CD4-positive, CD25-positive, alpha-beta regulatory T cell (primary cell): ENCODE measurements at regions not wholly inside any gene's neighbourhood (a gene's known extent, or its start where the extent isn't known, plus 50 kb on each side); places are given as distances from the start of the nearest gene placed in this dataset.

Source experiments
- ATAC-seq, 2 donors: fragments of 150-1000 bp; cut with Tn5 transposase; one replicate each; pipeline ENCODE4 v1.10.0; 2021; ENCODE audit warnings: low read depth in 2 of 2, moderate number of reproducible peaks in 2 of 2, moderate library complexity in 1 of 2
- DNase-seq, 3 donors: peaks; one replicate each; pipeline versions ENCODE4 v3.0.0 to v3.0.0-alpha.2; 2012 to 2022; ENCODE audit warnings: mixed read lengths in 1 of 3
- H3K27ac ChIP-seq: one replicate; pipeline ENCODE4 v1.7.0; 2013; ENCODE audit warnings: mild to moderate bottlenecking, low read length; ENCODE audit not compliant: insufficient read depth, poor library complexity, severe bottlenecking
- H3K27me3 ChIP-seq: one replicate; pipeline ENCODE4 v1.7.0; 2013; ENCODE audit warnings: low read length; ENCODE audit not compliant: control insufficient read depth, insufficient read depth
- H3K36me3 ChIP-seq: one replicate; pipeline ENCODE4 v1.7.0; 2013; ENCODE audit warnings: mild to moderate bottlenecking, low read length, moderate library complexity; ENCODE audit not compliant: control insufficient read depth, insufficient read depth
- H3K4me1 ChIP-seq: 2 replicates; pipeline ENCODE4 v1.7.0; 2013; ENCODE audit warnings: mild to moderate bottlenecking, low read length; ENCODE audit not compliant: insufficient read depth, control insufficient read depth, poor library complexity, severe bottlenecking
- H3K4me3 ChIP-seq: one replicate; pipeline ENCODE4 v1.7.0; 2013; ENCODE audit warnings: low read depth, mild to moderate bottlenecking, low read length, moderate library complexity
- H3K9me3 ChIP-seq, 2 experiments: 1 replicate in 1 of 2; 2 replicates in 1 of 2; pipeline ENCODE4 v1.7.0; 2013; ENCODE audit warnings: low read length in 2 of 2, mild to moderate bottlenecking in 1 of 2, moderate library complexity in 1 of 2; ENCODE audit not compliant: control insufficient read depth in 2 of 2
- H3K27ac Mint-ChIP-seq, 3 donors: one replicate each; pipeline ENCODE4 v1.8.0; 2020 to 2022; ENCODE audit warnings: mild to moderate bottlenecking in 3 of 3, mixed read lengths in 3 of 3, moderate library complexity in 2 of 3
- H3K27me3 Mint-ChIP-seq: one replicate; pipeline ENCODE4 v1.8.0; 2022; ENCODE audit warnings: mild to moderate bottlenecking, mixed read lengths
- H3K36me3 Mint-ChIP-seq: one replicate; pipeline ENCODE4 v1.8.0; 2020; ENCODE audit warnings: mixed read lengths
- H3K4me1 Mint-ChIP-seq, 4 donors: one replicate each; pipeline ENCODE4 v1.8.0; 2020 to 2022; ENCODE audit warnings: mixed read lengths in 4 of 4, mild to moderate bottlenecking in 1 of 4
- H3K4me3 Mint-ChIP-seq, 4 donors: one replicate each; pipeline ENCODE4 v1.8.0; 2020 to 2022; ENCODE audit warnings: mild to moderate bottlenecking in 4 of 4, mixed read lengths in 4 of 4, moderate library complexity in 3 of 4
- H3K9me3 Mint-ChIP-seq, 7 donors: one replicate each; pipeline ENCODE4 v1.8.0; 2020 to 2022; ENCODE audit warnings: mixed read lengths in 7 of 7, mild to moderate bottlenecking in 3 of 7, moderate library complexity in 2 of 7

GRCh38 chr1:78715181-78715661 lies 65.6 kb downstream of the IFI44 start:
- Mint-ChIP-seq H3K27me3 (no peaks in the 10 kb centered on the region), H3K36me3 (no peaks in the 10 kb centered on the region), H3K9me3 (peaks cover 0 to 1% (median 0%) of the 10 kb centered on the region in 7 donors), H3K4me3 (no peak overlapping the region), H3K27ac (no peak overlapping the region), H3K4me1 (no peaks in the 10 kb centered on the region)
- Histone ChIP-seq H3K27me3 (no peaks in the 10 kb centered on the region), H3K4me3 (no peak overlapping the region), H3K27ac (no peak overlapping the region), H3K36me3 (no peaks in the 10 kb centered on the region), H3K9me3 (no peaks in the 10 kb centered on the region), H3K4me1 (no peaks in the 10 kb centered on the region)
- DNase-seq (no peak), ATAC-seq (no peak)

GRCh38 chr1:78716186-78716585 lies 66.6 kb downstream of the IFI44 start:
- H3K36me3 Mint-ChIP-seq = no peaks in the 10 kb centered on the region
- H3K4me1 Mint-ChIP-seq = no peaks in the 10 kb centered on the region
- H3K9me3 Mint-ChIP-seq = peaks cover 0 to 1% (median 0%) of the 10 kb centered on the region in 7 donors
- H3K27me3 Mint-ChIP-seq = no peaks in the 10 kb centered on the region
- Histone ChIP-seq H3K4me3 (no peak overlapping the region), H3K27ac (no peak overlapping the region), H3K4me1 (no peaks in the 10 kb centered on the region), H3K27me3 (no peaks in the 10 kb centered on the region), H3K36me3 (no peaks in the 10 kb centered on the region), H3K9me3 (no peaks in the 10 kb centered on the region)
- DNase-seq (no peak), ATAC-seq (no peak)
- H3K27ac Mint-ChIP-seq = no peak overlapping the region
- H3K4me3 Mint-ChIP-seq = no peak overlapping the region

GRCh38 chr1:78718566-78718965 lies 68.9 kb downstream of the IFI44 start:
- Mint-ChIP-seq H3K4me3 (no peak overlapping the region), H3K27me3 (no peaks in the 10 kb centered on the region), H3K9me3 (peaks cover 0 to 1% (median 0%) of the 10 kb centered on the region in 7 donors), H3K27ac (no peak overlapping the region), H3K36me3 (no peaks in the 10 kb centered on the region), H3K4me1 (no peaks in the 10 kb centered on the region)
- ATAC-seq (no peak), DNase-seq (no peak)
- no peaks in the 10 kb centered on the region for H3K4me1 ChIP-seq
- no peaks in the 10 kb centered on the region for H3K27me3 ChIP-seq
- H3K4me3 ChIP-seq = no peak overlapping the region
- H3K36me3 ChIP-seq = no peaks in the 10 kb centered on the region
- no peaks in the 10 kb centered on the region for H3K9me3 ChIP-seq
- H3K27ac ChIP-seq = no peak overlapping the region

GRCh38 chr1:78721136-78721535 lies 71.5 kb downstream of the IFI44 start:
- Mint-ChIP-seq H3K4me1 (no peaks in the 10 kb centered on the region), H3K4me3 (no peak overlapping the region), H3K9me3 (peaks cover 0 to 1% (median 0%) of the 10 kb centered on the region in 7 donors), H3K27ac (no peak overlapping the region), H3K36me3 (no peaks in the 10 kb centered on the region), H3K27me3 (no peaks in the 10 kb centered on the region)
- Histone ChIP-seq H3K4me1 (no peaks in the 10 kb centered on the region), H3K4me3 (no peak overlapping the region), H3K36me3 (no peaks in the 10 kb centered on the region), H3K27ac (no peak overlapping the region), H3K27me3 (no peaks in the 10 kb centered on the region), H3K9me3 (no peaks in the 10 kb centered on the region)
- ATAC-seq (no peak), DNase-seq (no peak)

GRCh38 chr1:78722105-78722504 lies 72.5 kb downstream of the IFI44 start:
- Mint-ChIP-seq H3K4me1 (no peaks in the 10 kb centered on the region), H3K27me3 (no peaks in the 10 kb centered on the region), H3K36me3 (no peaks in the 10 kb centered on the region), H3K9me3 (peaks cover 0 to 1% (median 0%) of the 10 kb centered on the region in 7 donors), H3K27ac (no peak overlapping the region), H3K4me3 (no peak overlapping the region)
- no peak overlapping the region for H3K4me3 ChIP-seq
- H3K36me3 ChIP-seq = no peaks in the 10 kb centered on the region
- no peak overlapping the region for H3K27ac ChIP-seq
- no peaks in the 10 kb centered on the region for H3K27me3 ChIP-seq
- ATAC-seq = no peak
- no peaks in the 10 kb centered on the region for H3K4me1 ChIP-seq
- no peaks in the 10 kb centered on the region for H3K9me3 ChIP-seq
- DNase-seq = no peak

GRCh38 chr1:78722521-78722920 lies 72.9 kb downstream of the IFI44 start:
- Mint-ChIP-seq H3K4me1 (no peaks in the 10 kb centered on the region), H3K27me3 (no peaks in the 10 kb centered on the region)
- H3K36me3 ChIP-seq = no peaks in the 10 kb centered on the region

GRCh38 chr1:78722947-78723346 lies 73.3 kb downstream of the IFI44 start:
- H3K36me3 ChIP-seq = no peaks in the 10 kb centered on the region

More at GRCh38 chr1:78722521-78722920, 72.9 kb downstream of the IFI44 start:
- ATAC-seq (no peak), DNase-seq (no peak)
- Histone ChIP-seq H3K27ac (no peak overlapping the region), H3K9me3 (no peaks in the 10 kb centered on the region), H3K4me3 (no peak overlapping the region), H3K27me3 (no peaks in the 10 kb centered on the region), H3K4me1 (no peaks in the 10 kb centered on the region)
- Mint-ChIP-seq H3K36me3 (no peaks in the 10 kb centered on the region), H3K9me3 (peaks cover 0 to 1% (median 0%) of the 10 kb centered on the region in 7 donors), H3K27ac (no peak overlapping the region), H3K4me3 (no peak overlapping the region)

GRCh38 chr1:78726686-78727085 lies 77.1 kb downstream of the IFI44 start:
- Histone ChIP-seq H3K9me3 (no peaks in the 10 kb centered on the region), H3K27ac (no peak overlapping the region), H3K4me1 (no peaks in the 10 kb centered on the region), H3K27me3 (no peaks in the 10 kb centered on the region), H3K36me3 (no peaks in the 10 kb centered on the region), H3K4me3 (no peak overlapping the region)
- Mint-ChIP-seq H3K4me1 (no peaks in the 10 kb centered on the region), H3K27ac (no peak overlapping the region), H3K27me3 (no peaks in the 10 kb centered on the region), H3K9me3 (peaks cover 0 to 2% (median 0%) of the 10 kb centered on the region in 7 donors), H3K4me3 (no peak overlapping the region), H3K36me3 (no peaks in the 10 kb centered on the region)
- no peak for DNase-seq
- ATAC-seq = no peak

More at GRCh38 chr1:78722947-78723346, 73.3 kb downstream of the IFI44 start:
- H3K4me1 ChIP-seq = no peaks in the 10 kb centered on the region
- DNase-seq (no peak), ATAC-seq (no peak)
- no peak overlapping the region for H3K27ac Mint-ChIP-seq
- H3K27ac ChIP-seq = no peak overlapping the region
- no peak overlapping the region for H3K4me3 Mint-ChIP-seq
- no peaks in the 10 kb centered on the region for H3K4me1 Mint-ChIP-seq
- no peaks in the 10 kb centered on the region for H3K9me3 Mint-ChIP-seq
- no peaks in the 10 kb centered on the region for H3K27me3 Mint-ChIP-seq
- no peak overlapping the region for H3K4me3 ChIP-seq
- H3K9me3 ChIP-seq = no peaks in the 10 kb centered on the region
- no peaks in the 10 kb centered on the region for H3K27me3 ChIP-seq
- no peaks in the 10 kb centered on the region for H3K36me3 Mint-ChIP-seq
